AG08396 (cell line): ENCODE measurements at regions not wholly inside any gene's neighbourhood (a gene's known extent, or its start where the extent isn't known, plus 50 kb on each side); places are given as distances from the start of the nearest gene placed in this dataset.

Source experiments
- DNase-seq: peaks from one replicate; pipeline ENCODE4 v3.0.0; 2012; ENCODE audit warnings: low spot score, mixed read lengths

DNA sequence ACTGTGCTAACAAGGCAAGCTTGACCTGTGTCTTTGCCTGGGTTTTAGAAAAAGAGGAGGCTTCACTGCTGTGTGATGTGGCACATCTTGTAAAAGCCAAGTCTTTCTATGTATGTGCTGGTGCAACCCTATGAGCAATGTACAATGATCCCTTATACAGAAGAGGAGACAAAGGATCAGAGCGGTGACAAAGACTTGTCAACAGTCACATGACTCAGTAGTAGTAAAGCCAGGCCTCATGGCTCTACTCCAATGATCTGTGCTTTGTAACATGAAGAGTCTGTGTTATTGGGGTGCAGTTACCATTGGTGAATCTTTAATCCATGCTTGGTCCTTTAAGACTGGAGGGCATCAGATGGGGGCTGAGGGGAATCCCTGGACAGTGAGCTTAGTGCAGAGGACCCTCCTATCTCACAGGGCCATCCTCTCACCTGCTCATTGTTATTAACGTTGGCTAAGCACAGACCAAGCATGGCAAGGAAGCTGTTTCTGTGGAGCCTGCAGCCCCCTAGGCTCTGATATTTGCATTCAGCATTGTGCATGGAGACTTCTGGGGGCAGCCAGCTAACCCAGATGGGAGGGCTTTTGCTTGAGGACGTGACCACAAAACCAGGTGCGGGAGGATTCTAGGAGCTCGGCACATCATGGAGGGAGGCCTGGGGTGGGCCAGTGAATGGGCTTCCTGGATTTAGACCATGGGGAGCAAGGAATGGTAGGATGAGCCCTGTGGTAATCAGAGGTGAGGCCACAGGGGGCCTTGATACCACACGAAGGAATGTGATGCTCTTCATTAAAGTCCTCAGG, 308.8 kb upstream of the ZNF32 start:
- DNase-seq: no peak

DNA sequence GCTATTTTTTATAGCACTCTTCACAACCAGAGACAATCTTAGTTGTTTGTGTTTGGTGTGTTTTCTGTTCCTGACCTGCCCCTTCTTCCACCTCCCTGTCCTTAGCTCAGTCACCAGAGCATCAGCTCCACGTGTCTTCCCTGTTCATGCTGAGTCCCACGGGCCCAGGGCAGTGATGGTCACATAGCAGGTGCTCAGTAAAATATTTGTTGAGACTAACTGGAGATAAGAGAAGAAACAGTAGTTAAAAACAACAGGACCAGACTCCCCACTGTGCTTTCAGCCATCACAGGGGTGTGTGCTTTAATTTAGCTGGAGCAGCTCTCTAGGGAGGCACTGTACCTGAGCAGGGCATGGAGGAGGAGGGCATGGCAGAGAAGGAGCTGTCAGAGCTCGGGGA, 307.3 kb upstream of the ZNF32 start:
- no peak for DNase-seq

DNA sequence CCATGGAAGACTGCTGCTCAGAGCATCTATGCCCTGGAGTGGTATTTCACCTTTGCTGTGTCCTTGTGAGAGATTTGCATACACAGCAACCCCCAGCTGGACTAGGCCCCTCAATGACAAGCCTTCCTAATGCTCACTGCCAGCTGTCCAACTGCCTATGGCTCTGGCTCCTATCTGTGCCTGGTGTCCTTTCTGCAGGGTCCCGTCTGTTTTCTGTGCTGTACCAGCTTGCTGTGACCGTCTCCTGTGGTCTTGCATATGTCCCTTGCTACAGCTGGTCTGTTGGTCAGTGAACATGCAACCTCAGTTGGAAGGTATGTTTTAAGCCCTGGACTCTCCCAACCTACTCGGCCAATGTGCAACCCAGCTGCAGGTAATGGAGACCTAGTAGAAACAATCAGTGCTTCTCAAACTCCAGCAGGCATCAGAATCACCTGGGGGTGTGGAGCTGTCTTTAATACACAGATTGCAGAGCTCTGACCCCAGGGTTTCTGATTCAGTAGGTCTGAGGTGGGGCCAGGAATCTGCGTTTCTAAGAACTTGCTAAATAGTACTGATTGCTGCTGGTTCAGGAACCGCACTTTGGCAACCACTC, 306.4 kb upstream of the ZNF32 start:
- DNase-seq: no peak

DNA sequence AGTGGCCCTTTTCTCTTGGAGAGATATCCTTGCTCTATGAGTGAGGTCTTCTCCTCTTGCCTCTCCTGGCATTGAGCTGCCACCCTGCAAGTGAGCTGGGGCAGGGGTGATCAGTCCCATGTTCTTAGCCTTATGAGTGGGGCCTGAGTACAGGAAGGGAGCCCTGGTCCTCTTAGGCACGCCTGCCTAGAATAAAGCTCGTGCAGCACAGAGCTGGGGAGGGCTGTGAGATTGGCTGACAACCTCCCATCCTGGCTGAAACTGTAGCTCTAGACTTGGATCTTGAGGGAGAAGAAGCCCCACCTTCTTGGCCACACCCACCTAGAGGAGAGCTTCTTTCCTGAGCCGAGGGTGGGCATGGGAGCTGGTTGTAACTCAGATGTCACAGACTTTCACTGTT, 305.0 kb upstream of the ZNF32 start:
- no peak for DNase-seq

DNA sequence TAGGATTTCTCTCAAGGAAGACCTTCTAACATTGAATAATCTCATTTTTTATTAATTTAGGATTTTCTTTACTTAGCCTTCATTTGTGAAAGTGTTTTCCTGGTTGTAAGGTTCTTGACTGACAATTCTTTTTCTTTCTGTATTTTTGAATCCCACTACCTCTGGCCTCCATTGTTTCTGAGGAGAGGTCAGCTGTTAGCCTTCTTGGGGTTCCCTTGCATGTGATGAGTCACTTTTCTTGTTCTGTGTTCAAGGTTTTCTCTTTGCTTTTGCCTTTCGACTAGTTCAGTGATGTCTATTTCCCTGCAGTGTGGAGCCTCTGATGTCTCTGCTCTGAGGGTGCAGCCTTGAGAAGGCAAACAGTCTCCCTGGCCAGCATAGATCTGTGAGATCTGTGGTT, 304.1 kb upstream of the ZNF32 start:
- no peak for DNase-seq

DNA sequence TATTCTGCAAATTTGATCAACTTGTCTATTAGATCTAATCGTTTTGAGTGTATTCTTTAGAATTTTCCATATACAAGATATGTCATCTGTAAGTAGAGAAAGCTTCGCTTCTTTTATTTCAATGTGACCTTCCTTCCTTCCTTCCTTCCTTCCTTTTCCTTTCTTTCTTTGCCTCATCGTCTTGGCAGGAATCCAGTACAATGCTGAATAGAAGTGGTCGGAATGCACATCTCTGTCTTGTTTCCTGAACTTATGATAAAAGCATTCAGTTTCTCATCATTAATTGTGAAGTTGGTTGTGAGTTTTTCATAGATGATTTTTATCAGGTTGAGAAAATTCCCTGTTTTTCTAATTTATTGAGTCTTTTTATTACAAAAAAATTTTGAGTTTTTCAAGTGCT, 300.7 kb upstream of the ZNF32 start:
- no peak for DNase-seq

DNA sequence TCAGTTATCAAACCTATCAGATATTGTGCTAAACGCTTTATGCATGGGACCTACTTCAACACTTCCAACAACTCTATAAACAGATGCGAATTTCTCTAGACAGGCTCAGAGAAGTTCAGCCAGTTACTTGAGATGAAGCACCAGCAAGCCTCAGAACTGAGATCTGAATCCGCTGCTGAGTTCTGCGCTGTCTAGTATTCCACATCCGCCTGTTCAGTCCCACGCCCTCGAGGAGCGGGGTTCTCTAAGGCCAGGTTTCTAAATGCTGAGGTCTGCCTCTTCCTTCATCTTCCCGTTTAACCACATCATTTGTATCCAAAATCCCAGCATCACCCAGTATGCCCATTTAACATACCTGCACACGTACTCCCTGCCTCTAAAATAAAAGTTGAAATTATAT, 297.8 kb upstream of the ZNF32 start:
- no peak for DNase-seq

DNA sequence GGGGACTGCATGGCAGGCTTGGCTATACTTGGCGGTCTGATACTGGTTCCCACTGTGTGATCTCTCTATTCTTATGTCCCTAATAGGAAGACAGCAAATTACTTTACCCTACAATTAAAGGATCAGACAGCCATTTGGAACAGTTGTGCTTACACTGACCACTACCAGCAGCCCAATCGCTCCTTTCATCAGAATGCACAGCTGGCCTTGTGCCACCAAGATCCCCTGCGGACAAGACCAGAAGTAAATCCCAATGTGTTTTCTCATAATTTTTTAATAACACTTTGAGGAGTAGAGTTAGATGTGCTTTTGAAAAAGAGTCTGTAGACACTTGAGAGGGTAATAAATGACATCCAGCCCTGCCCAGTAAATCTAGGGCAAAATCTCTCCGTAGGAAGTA, 297.2 kb upstream of the ZNF32 start:
- no peak for DNase-seq

DNA sequence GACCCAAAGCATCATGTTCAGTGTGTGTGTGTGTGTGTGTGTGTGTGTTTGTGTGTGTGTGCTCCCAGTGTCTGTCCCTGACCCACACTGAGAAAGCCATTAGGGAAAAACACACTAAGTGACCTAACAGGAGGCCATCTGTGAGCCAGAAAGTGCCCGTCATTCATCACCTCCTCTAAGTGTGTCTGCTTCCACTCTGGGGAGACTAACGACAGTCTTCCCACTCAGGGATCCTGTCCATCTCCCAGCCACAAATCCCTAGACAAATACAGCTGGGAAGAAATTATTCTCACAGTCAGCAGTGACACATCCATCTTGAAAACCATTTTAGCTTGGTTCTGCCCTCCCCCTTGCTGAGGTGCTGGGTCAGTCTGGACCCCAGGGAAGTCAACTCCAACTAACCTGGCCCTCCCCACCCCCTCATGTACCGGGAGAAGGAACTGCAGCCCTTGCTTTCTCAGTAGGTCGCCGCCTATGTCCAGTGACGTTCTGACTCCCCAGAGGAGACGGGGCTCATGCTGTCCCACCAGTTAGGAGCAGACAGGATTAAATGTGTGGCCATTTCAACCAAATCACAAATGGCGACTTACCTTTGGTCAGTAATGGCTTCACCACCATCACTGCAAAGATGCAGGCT, 296.5 kb upstream of the ZNF32 start:
- no peak for DNase-seq

DNA sequence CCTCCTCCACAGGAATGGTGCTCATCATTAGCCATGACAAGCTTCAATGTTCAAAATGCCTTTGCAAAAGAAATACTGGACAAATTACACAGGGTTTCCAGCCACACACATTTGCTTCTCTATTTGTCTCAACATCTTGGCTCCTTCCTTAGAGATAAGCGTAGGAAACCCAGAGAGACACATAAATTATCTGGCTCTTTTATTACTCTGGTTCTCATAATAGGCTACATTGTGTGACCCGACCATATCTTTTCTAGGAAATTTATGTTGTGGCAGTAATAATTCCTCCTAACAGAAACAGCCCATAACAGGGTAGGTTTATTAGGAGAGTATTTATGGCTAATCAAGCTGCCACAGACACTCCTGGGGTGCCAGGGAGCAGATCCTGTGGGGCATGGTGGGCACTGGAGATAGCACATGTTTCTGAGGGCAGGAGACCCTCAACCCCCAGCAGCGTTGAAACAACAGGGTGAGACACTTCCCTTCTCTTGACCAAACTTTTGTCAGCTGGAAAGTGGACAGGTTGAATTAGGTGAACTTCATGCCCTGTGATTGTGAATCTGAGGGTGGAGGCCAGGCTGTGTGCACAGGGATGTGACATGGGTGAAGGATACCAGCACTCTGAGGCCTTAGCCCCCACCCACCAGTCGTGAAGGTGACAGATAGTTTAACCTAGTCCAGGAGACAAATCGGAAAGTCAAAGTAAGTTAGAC, 295.9 kb upstream of the ZNF32 start:
- DNase-seq: no peak

DNA sequence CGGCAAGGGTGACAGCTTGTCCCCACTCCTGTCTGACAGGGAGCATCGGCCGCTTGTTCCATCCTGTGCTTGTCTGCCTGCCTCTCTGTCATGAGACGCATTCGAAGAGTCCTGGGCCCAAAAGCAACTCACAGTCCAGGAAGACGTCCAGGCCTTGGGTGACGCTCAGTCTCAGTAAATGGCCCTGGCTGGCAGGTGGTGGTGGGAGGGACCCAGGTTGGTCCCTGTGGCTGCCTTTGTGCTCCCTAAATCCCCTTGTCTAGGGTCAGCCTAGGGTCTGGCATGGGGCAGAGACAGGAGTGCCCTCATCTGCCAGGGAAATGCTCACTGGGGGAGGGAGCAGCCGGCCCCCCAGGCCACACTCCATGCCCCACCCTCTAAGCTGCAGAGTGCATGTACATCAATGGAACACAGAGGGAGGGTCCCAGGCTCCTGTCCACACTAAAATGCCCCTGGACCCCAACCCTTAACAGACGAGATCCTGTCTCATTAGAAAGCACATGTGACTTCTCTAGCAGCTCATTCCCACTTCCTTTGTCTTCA, 295.2 kb upstream of the ZNF32 start:
- no peak for DNase-seq

DNA sequence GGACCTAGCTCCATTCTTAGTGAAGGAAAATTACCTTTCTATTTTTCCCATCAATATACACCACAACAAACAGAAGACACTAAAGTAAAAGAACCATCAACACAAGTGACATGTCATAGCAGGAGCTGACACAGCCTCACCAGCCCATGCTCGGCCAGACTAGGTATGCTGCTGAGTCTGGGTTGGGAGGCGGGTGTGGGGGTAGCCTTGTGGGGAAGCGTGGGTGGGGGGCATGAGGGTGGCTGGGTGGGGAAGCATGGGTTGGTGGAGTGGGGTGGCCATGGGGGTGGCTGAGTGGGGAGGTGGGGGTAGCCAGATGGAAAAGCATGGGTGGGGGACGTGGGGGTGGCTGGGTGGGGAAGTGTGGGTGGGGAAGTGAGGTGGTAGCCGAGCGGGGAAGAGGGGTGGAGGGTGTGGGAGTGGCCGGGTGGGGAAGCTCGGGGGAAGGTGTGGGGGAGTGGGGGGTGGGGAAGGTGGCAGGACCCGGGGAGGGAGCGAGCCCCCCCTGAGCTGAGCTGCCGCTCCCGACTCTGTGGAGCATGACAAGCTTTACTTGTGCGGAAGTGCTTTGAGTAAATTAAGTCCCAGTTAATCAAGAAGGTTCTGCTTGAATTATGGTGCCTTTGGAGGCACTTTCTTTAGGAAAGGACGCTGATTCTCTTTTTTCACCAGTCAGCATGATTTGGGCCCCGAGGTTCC, 294.6 kb upstream of the ZNF32 start:
- DNase-seq: no peak

DNA sequence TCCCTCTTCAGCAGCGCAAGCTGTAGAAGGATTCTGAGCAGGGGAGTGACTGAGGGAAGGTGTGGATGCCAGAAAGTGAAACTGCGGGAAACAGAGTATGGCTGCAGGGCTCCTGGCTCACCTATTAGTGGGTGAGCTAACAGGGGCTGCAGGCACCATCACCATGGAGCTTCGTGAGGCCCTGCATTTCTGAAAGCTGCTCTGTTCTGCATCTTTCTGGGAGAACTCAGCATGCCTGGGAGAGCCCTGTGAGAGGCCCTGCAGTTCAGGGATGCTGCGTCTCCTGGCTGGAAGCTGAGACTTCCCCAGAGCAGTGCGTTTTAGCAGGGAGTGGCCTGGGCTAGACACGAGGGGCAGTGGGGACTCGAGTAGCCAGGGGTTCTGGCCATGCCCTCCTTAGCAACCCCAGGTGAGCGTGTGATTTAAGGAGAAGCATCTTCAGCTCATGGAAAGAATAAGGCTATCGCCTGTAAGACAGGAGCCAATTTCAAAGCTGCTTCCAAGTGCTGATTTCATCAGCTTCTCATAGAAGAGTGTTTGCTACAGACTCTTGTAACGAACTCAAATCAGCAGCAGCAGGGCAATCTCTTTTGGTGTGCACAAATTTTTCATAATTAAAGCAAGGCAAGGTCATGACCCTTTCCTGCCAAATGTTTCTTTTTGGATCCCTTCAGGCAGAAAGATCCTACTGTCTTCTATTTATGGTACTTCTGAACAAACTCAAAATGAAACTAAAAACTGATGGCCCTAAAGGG, 293.6 kb upstream of the ZNF32 start:
- DNase-seq: no peak

DNA sequence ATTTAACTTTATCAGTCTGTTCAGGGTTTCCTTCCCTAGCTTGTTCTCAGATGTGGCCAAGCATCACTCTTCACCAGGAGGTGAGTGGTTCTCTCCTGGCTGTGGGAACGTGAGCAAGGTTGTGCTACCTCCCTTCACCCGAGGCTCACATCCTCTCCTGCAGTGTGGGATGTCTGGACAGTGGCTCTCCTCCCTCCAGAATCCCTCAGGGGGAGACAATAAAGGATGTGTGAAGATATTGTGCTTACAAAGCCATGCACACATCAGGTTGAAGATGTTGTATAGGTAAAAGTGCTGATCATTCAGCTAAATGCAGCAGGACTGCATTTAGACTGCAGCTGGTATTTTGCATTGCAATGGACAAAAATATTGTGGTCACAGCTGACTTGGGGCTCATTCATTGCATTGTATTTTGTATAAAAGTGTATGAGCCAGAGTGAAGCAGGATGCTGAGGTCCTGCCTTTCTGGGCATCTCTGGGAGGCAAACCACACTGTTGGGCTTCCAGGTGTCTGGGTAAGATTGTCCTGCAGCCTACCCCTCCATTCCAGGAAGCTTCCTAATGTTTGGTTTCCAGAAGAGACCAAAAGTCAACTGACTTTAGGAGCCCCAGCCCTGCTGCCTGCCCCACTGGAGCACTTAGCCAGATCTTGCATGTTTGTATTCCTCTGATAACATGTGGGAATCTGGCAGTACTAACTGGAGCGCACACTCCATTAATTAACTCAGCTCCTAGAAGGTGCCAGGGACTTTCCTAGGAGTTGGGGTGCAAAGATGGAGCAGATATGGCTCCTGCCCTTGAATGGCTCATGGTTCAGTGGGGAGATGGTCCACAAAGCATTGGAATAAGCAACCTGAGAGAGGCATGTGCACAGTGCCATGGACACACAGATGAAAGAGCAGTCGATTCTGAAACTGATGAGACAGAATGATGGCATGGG, 292.5 kb upstream of the ZNF32 start:
- no peak for DNase-seq

DNA sequence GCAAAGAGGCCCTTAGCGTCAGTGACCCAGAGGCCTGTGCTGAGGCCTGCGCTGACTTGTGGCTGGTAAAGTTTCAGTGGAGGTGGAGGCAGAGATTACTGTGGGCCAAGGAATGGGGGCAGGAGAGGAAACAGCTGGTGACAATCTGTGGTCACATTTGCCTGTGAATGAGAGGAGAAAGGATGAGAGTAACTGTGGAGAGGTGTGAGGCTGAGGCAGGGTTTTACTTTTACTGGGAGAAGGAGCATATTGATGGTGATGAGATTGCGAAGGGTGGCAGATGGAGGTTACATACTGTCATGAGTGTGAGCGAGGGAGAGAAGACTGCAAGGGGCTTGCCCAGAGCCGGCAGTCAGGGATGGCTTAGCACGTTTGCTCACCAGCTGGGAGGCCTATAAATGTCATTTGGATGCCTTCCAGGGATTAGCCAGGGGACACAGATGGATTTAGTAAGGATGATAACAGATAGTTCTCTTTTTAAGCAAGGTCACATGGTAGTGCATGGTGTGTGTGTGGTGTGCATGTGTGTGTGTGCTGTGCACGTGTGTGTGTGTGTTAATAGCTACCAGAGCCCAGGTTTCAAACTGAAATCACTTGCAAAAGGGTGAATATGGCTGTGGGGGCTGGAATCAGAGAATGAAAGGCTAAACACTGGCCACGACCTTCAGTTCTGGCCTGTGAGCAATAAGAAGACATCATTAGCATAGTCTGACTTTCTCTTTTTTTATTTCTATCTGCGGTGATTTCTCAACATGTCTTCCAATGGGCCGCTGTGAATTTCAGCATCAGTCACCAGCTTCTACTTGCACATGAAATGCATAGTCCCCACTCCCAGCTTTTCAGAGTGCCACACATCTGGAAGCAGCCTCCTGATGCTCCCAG, 291.5 kb upstream of the ZNF32 start:
- DNase-seq: no peak

DNA sequence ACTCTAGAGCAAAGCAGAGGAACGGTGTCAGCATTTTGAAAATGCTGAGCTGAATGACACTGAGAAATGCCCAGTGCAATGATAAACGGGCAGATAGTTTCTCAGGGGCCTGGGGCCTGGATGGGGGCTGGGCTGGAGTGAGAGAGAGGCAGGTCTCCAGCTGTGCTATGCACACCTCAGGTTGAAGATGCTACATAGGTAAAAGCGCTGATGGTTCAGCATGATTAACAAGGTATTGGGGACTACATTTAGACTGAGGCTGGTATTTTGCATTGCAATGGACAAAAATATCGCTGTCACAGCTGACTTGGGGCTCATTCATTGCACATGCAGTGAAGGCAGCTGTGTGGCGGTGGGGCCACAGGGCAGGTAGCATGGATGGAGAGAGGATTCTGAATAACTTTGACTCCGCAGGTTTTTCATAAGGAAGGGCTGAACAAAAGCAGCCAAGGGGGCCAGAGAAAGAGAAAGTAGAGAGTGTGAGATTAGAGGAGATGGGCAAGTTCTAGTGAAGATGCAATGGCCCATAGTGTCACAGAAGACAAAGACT, 290.8 kb upstream of the ZNF32 start:
- no peak for DNase-seq

DNA sequence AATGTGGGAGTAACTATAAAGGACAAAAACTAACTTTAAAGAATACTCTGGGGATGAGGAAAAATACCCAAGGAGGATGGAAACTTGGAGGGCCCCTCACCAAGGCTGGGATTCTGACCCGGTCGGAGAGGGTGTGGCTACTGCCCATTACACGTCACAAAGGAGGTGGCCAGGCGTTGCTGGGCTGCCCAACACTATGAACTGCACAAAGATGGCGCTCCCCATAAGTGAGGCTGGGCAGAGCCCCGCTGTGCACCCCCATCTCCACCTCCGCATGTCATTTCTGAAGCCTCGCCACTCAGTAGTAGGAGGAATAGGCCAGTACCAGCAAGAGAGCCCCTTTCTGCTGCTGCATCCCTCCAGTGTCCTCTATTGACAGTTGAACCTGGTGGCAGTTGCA, 290.1 kb upstream of the ZNF32 start:
- no peak for DNase-seq

DNA sequence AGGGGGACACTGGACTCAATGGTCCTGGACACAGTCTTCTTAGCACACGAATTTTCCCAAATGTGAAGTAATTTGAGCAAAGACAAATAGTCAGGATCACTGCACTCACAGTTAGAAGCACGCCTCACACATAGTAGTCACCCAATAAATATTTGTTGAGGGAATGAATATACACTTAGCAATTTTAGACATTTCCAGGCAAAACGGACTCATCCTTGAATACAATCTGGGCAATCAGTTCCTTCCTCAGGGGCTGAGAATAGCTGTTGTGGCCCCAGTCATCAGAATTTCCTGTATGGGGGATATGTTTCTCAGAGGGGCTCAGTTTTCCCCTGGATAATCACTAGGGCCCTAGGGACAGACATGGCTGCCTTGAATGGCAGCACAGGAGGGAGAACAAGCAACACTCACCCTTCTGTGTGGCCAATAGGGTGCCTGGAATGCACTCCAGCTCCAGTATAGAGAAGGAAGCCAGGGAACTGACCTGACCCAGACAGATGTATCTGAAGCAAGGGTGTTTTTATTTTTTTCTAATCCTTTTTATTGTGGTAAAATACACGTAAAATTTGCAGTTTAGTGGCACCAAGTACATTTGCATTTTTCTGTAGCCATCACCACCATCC, 282.7 kb upstream of the ZNF32 start:
- DNase-seq: peak; percentile 67
